ENCODE measurements at regions not wholly inside any gene's neighbourhood (a gene's known extent, or its start where the extent isn't known, plus 50 kb on each side); places are given as distances from the start of the nearest gene placed in this dataset.

GRCh38 chr4:181166742-181167399 lies 1076.3 kb upstream of the TENM3 start:
- no peak for TF ChIP-seq CTCF (IDR thresholded peaks at IDR 0.05)
- TF ChIP-seq POLR2A (IDR thresholded peaks at IDR 0.05) = no peak
